Amygdala (tissue), 56 donors: ENCODE measurements at regions not wholly inside any gene's neighbourhood (a gene's known extent, or its start where the extent isn't known, plus 50 kb on each side); places are given as distances from the start of the nearest gene placed in this dataset.

Experiments used
- DNase-seq, 56 donors: peaks; one replicate each; lab custom pipeline; 2025; lab: John Stamatoyannopoulos, UW

GRCh38 chr10:78804411-78805032 is 264.2 kb upstream of the ZMIZ1 start:
- peak in 1 of 56 donors; percentile 17 for DNase-seq

- DNase-seq: no peak
Observed at GRCh38 chr10:78805176-78805575, 263.6 kb upstream of the ZMIZ1 start.

DNA sequence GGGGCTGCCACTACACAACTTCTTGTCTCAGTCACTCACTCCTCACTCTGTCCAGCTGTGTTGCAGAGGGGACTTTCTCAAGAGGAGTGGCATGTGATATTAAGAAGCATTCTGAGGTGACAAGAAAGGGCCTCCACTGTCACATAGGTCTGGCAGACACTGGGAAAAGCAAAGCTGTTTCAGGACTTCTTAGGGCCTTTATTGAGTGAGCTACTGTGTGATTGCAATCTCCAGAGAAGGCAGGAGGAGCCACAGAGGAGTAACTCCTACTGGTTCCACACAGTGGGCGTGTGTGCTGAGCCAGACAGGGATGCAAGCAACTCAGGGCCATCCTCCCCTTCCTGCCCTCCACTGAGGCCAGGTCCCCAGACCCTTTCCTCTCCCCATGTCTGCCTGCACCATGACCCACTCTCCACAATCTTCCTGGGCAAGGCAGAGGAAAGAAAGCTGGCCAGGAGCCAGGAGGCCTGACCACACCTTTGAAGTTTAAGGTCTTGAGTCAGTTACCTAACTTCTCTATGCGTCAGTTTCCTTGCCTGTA is 262.0 kb upstream of the ZMIZ1 start:
- DNase-seq: no peak

DNA sequence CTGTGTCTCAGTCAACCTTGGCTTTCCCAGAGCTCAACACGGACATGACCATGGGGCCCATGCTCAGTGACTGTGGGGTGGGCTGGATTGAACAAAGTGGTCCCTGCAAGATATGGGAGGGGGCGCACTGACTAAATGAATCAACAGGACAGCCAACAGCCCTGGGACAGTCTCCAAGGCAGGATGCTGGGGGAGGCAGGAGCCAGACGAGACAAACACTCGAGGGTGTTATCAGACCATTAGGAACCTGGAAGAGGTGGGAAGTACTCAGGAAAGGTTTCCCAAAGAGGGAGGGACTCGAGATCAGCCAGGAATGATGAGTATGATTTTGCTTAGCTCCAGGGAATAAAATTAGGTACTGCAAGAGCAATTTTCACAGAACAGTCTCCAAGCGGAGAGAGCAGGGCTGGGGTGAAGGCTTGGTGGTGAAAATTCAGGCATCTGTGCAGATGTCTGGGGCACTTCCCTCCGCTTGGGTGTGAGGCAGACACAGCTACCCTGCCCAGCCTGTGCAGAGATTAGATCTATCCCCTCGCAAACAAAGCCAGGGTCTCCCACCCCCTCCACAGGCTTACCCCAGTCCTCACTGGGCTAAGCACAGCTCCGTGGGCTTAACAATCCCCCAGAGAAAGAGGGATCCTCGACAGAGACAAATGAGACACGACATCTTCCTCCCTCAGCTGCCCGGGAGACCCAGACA is 261.1 kb upstream of the ZMIZ1 start:
- no peak for DNase-seq

DNA sequence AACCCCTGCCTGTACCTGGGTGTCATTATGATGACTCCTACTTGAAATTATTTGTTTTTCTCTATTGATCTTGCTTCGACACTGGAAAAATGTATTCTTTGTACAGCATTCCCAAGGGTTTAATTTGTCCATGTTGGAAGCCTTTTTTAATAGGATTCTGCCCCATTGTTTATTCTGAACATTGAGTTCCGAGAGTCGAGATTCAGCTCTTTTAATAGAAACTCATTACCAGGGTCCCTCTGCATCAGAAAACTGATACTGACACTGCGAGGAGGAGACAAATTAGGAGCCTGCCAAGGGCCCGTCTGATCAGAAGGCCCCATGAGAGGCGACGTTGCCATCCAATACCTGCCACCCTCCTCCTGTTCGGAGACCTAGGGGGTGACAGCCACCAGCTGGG is 260.5 kb upstream of the ZMIZ1 start:
- DNase-seq: no peak

GRCh38 chr10:78808736-78809367 is 259.9 kb upstream of the ZMIZ1 start:
- DNase-seq: no peak

- no peak for DNase-seq
Observed at GRCh38 chr10:78811174-78811573, 257.6 kb upstream of the ZMIZ1 start.

- DNase-seq: no peak
Observed at GRCh38 chr10:78812571-78813318, 256.0 kb upstream of the ZMIZ1 start.

DNA sequence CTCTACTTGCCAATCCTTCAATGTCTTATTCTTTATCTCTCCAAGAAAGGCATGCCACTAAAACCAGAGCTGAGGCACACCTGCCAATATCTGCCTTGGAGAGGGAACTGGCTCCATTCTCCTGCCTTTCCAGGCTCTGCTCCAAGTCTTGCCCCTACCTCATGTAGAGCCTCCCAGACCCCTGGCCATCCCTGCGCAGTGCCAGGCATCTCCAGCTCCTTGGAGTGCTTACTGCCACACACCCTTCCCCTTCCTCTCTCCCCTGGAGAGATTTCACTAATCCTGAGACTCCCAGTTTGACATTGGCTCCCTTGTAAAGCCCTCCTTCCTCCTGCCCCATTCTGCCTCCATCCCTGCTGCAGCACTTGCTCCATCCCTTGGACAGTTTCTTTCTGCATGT is 255.2 kb upstream of the ZMIZ1 start:
- no peak for DNase-seq

GRCh38 chr10:78813998-78814399 is 254.8 kb upstream of the ZMIZ1 start:
- no peak for DNase-seq

DNA sequence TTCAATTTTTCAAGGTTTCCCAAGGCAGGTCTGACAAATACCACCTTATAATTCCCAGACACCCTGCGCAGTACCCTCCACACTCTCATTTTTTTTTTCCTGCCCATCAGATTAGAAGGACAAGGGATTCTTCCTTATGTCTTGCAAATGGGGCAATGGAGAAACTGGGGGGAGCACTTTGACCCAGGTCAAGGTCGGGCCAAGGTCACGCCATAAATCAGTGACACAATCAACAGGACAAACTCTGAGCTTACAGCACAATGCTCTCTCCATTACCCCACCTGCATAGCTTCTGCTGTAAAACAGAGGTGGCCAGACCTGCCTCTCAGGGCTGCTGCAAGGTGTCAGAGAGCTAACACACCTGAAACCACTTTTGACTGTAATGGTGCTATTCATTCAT is 254.4 kb upstream of the ZMIZ1 start:
- DNase-seq: no peak

DNA sequence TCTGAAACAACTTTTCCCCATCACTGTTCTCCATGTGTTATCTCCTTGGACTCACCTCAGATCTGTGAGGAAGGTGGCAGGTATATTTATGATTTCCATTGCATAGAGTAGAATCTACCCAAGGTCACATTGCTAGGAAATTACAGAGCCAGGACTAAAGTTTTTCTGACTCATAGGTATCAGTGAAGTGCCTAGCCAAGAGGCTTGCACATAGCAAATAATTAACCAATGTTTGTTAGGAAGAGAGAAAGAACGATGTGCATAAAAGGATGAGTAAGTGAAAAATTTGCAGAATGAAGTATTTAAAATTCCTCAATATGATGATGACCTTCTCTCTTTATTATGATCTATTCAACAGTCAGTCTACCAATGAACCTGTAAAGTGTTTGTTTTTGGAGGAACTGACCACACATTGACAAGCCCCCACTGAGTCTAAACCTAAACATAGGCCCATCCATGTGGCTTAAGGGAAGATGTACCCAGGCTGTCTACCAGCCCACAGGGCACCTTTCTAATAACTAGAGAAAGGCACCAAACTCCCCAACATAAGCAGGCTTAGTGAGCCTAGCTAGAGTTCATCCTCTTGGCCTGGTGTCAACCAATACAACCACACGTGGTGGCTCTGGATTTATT is 252.9 kb upstream of the ZMIZ1 start:
- no peak for DNase-seq

DNA sequence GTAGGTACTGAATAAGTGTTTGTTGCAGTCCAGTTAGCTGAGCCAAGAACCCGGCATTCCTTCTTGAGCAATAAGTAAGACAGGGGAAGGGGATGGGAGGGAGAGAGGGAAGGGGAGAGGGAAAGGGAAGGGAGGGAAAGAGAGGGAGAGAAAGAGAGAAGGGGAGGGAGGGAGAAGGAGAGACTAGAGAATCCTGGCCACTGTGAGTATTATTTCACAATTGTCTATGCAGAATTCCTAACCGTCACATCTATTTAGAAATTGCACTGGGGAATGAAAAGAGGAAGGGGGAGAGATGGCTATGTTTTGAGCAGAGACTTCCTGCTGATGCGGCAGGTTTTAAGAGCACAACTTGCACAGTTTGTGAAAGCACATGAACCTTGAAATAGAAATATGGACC is 251.4 kb upstream of the ZMIZ1 start:
- DNase-seq: no peak

DNA sequence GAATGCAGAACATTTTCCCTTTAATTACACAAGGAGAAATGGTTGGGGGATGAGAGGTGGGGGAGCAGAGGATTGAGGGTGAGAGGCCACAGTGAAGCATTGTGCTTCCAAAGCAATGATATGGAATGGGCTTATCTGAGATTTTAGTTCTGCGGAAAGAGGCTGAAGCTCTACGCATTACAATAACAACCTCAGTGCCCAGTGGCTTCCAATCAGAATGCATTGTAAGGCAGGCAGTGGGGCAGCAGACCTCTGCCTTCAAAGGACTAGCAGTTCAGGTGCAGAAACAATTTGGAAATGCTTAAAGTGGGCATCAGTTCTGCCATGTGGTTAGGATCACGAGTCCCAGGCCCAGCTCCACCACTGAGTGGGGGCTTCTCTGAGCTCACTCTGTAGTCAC is 251.0 kb upstream of the ZMIZ1 start:
- no peak for DNase-seq

- DNase-seq: no peak
Observed at GRCh38 chr10:78819361-78820006, 249.3 kb upstream of the ZMIZ1 start.

GRCh38 chr10:78820007-78820362 is 248.8 kb upstream of the ZMIZ1 start:
- no peak for DNase-seq

DNA sequence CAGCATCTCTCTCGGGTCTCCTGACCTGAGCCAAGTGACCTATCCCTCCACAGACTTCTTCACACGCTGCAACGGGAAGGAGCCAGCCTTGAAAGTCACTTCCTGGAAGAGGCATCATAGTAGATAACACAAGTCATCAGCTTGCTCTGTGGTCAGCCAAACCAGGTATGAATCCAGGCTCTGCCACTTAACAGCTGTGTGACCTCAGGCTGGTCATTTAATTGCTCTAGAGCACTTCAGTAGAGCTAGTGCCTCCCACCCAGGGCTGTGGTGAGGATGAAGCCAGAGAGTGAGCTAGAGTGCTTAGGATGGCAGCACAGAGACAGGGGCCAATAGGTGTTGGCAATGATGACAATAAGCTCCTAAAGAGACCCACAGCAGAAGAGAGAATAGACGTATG is 247.7 kb upstream of the ZMIZ1 start:
- DNase-seq: no peak

DNA sequence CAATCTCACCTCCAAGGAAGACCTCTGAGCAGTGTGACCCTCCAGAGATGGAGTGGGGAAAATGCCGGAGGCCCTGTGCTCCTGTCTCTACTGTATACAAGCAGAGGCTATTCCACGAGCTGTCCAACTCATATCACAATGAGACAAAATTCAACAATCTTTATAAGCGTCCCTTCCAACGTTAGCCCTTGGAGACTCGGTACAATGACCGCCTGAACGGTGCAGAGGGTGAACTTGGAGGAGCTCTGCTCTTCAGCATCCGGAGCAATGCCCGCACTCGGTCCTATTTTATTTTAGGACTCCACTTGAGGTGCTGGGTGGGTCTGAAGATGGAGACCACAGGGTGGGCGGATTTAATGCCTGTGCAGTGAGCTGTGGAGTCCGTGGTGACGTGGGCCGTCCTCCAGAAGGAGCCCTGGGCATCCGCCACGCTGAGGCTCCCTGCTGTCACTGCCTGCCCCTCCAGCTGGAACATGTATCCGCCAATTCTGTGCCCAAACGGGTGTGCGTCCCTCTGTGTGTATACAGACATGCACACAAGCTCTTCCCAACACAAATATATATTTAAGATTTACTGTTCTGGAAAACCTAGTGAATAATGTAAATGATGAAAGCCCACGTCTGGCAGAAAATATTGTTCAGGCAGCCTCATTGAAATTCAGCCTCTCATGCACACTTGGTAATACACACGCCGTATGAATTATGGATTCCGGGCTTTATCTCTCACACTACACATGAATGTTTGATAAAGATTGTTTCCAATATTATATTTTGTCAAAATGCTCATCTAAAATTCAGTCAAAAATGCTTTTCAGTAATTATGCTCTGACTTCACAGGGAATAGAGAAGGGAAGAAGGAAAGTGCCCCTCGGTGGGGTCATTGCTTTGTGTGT is 239.9 kb upstream of the ZMIZ1 start:
- no peak for DNase-seq

DNA sequence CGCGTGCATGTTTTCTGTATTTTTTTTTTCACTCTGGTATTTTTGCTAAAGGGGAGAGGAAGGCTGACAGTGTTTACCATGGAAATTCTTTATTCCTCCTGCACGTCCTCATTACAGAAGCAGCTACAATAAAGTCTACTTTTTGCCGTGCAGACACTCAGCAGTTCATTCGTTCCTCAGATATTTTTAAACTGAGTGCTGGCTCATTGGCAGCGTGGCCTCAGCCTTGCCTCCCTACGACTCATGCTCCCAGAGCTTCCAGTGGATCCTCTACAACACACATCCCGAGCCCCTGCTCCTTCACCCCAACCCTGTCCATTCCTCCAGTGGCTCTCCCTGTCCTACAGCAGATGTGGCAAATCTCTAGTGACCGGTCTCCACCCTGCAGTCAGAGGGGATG is 239.2 kb upstream of the ZMIZ1 start:
- DNase-seq: no peak
